ENCODE measurements at regions not wholly inside any gene's neighbourhood (a gene's known extent, or its start where the extent isn't known, plus 50 kb on each side); places are given as distances from the start of the nearest gene placed in this dataset.

DNA sequence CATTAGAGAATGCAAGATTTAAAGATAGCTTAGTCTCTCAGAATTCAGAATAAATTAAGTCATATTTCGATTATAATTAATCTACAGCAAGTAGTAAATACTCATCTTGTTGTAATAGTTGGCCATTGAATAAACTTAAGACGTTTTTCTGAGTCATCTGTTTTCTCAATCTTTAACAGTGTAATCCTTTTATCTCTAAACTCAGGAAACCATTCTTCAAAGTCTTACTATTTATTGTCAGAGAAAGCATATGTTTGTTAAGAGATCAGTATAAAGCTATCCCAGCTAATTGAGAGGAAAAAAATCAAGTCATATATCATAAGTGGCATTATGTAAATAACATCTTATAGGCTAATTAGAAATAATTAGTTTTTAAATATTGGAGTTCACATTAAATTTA lies 201.2 kb upstream of the ADAMTS5 start:
- H3K4me2 ChIP-seq, result no peak overlapping the region
- H3K4me1 Mint-ChIP-seq, result peaks cover 5% of the 10 kb centered on the region; the same call in 2 of the 3 replicates
- H3K36me3 ChIP-seq (ENCODE audit: insufficient read depth), result no peaks in the 10 kb centered on the region
- H3K79me2 ChIP-seq (replicated peaks; ENCODE audit: insufficient read depth), result no peaks in the 10 kb centered on the region
- TF ChIP-seq POLR2AphosphoS5 (IDR thresholded peaks at IDR 0.05; ENCODE audit: low read depth) (no peak), EZH2phosphoT487 (IDR thresholded peaks at IDR 0.05; ENCODE audit: unreplicated experiment) (no peak), ZNF462 (CRISPR knock-in tag; IDR thresholded peaks at IDR 0.05) (no peak), STAT1 (IDR thresholded peaks at IDR 0.05; ENCODE audit: unreplicated experiment) (no peak), EZH2 (IDR thresholded peaks at IDR 0.05; ENCODE audit: low read depth, unreplicated experiment) (no peak), CTCF (conservative IDR thresholded peaks at IDR 0.05; ENCODE audit: low read depth in 2 of 2) (no peak), ZNF331 (CRISPR knock-in tag; IDR thresholded peaks at IDR 0.05; ENCODE audit: low read depth) (no peak), JUNB (IDR thresholded peaks at IDR 0.05; ENCODE audit: unreplicated experiment) (no peak), ZNF114 (CRISPR knock-in tag; IDR thresholded peaks at IDR 0.05) (no peak), ETS1 (IDR thresholded peaks at IDR 0.05) (no peak), NANOG (IDR thresholded peaks at IDR 0.05; ENCODE audit: borderline replicate concordance) (no peak), CREB1 (CRISPR knock-in tag; IDR thresholded peaks at IDR 0.05; ENCODE audit: low read depth) (no peak)
- TF ChIP-seq, protein P1, sequence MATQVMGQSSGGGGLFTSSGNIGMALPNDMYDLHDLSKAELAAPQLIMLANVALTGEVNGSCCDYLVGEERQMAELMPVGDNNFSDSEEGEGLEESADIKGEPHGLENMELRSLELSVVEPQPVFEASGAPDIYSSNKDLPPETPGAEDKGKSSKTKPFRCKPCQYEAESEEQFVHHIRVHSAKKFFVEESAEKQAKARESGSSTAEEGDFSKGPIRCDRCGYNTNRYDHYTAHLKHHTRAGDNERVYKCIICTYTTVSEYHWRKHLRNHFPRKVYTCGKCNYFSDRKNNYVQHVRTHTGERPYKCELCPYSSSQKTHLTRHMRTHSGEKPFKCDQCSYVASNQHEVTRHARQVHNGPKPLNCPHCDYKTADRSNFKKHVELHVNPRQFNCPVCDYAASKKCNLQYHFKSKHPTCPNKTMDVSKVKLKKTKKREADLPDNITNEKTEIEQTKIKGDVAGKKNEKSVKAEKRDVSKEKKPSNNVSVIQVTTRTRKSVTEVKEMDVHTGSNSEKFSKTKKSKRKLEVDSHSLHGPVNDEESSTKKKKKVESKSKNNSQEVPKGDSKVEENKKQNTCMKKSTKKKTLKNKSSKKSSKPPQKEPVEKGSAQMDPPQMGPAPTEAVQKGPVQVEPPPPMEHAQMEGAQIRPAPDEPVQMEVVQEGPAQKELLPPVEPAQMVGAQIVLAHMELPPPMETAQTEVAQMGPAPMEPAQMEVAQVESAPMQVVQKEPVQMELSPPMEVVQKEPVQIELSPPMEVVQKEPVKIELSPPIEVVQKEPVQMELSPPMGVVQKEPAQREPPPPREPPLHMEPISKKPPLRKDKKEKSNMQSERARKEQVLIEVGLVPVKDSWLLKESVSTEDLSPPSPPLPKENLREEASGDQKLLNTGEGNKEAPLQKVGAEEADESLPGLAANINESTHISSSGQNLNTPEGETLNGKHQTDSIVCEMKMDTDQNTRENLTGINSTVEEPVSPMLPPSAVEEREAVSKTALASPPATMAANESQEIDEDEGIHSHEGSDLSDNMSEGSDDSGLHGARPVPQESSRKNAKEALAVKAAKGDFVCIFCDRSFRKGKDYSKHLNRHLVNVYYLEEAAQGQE (IDR thresholded peaks at IDR 0.05; ENCODE audit: unreplicated experiment), result no peak
- no peak overlapping the region for H3K4me3 ChIP-seq
- no peaks in the 10 kb centered on the region for H3F3A ChIP-seq (replicated peaks; ENCODE audit: low read depth)
- H3K27ac ChIP-seq (ENCODE audit: low read depth), result no peak overlapping the region
- H3K36me3 Mint-ChIP-seq (ENCODE audit: low read depth), result no peaks in the 10 kb centered on the region
- DNase-seq (ENCODE audit: low spot score) (no peak), ATAC-seq (no peak)
- H3K27ac Mint-ChIP-seq, result no peak overlapping the region
- H2AFZ ChIP-seq, result no peak overlapping the region
- H3K4me3 Mint-ChIP-seq, result no peak overlapping the region
- no peaks in the 10 kb centered on the region for H3K9me3 Mint-ChIP-seq
- peaks cover 8% of the 10 kb centered on the region for H3K4me1 ChIP-seq (ENCODE audit: insufficient read depth)
- 0 out of 2 replicates have a peak, but pooled peaks cover 5% of the 10 kb centered on the region for H3K9me2 ChIP-seq (ENCODE audit: insufficient read depth)
- no peaks in the 10 kb centered on the region for H3K27me3 Mint-ChIP-seq (ENCODE audit: insufficient read depth, low read depth, poor library complexity)
- H3K27me3 ChIP-seq (ENCODE audit: insufficient read depth), result no peaks in the 10 kb centered on the region
- no peaks in the 10 kb centered on the region for H4K20me1 ChIP-seq (replicated peaks; ENCODE audit: insufficient read depth)

Measured in GM23338 (cell line).